Uterus (tissue), 3 donors: ENCODE measurements at regions not wholly inside any gene's neighbourhood (a gene's known extent, or its start where the extent isn't known, plus 50 kb on each side); places are given as distances from the start of the nearest gene placed in this dataset.
"Not testable (repeated sequence)": the region's sequence is repeated elsewhere in the genome, so short reads cannot be mapped to it uniquely, and the experiment has no call there.

ENCODE experiments used
- DNase-seq, 2 donors: peaks; one replicate each; pipeline ENCODE4 v3.0.0-alpha.2; 2019 to 2020
- H3K27ac ChIP-seq, 2 donors: fragments of 200-600 bp; sonication (generic); 1 replicate in 1 of 2; 2 replicates in 1 of 2; pipeline ENCODE4 v1.5.1; 2016 to 2018
- H3K27me3 ChIP-seq, 2 donors: fragments of 200-600 bp; sonication (generic); one replicate each; pipeline ENCODE4 v1.5.1; 2018 to 2019; ENCODE audit warnings: control low read depth in 1 of 2
- H3K36me3 ChIP-seq, 2 donors: fragments of 200-600 bp; sonication (generic); one replicate each; pipeline ENCODE4 v1.5.1; 2019; ENCODE audit warnings: control low read depth in 1 of 2
- H3K4me1 ChIP-seq, 2 donors: fragments of 200-600 bp; sonication (generic); one replicate each; pipeline ENCODE4 v1.5.1; 2018 to 2019; ENCODE audit warnings: control low read depth in 1 of 2
- H3K4me3 ChIP-seq, 2 donors: fragments of 200-600 bp; sonication (generic); 1 replicate in 1 of 2; 2 replicates in 1 of 2; pipeline ENCODE4 v1.5.1; 2018 to 2019; ENCODE audit warnings: mild to moderate bottlenecking in 1 of 2
- H3K9me3 ChIP-seq, 2 donors: fragments of 200-600 bp; sonication (generic); one replicate each; pipeline ENCODE4 v1.5.1; 2019; ENCODE audit warnings: control low read depth in 1 of 2
- POLR2A ChIP-seq, 2 donors: fragments of 450-650 bp; IDR thresholded peaks; one replicate each; pipeline ENCODE4 v1.6.1; 2016; ENCODE audit warnings: antibody characterized with exemption in 2 of 2, mild to moderate bottlenecking in 1 of 2, moderate library complexity in 1 of 2
- intact Hi-C: fragments of 100-400 bp; cut with DNase I; formaldehyde crosslinking; loops from one replicate; pipeline ENCODE4 v1.15.1; 2023; ENCODE audit warnings: low total_unique reads
- TF ChIP-seq, protein P1 (sequence below), 4 experiments: fragments of 200-600 bp in 2 of 4; fragments of 450-650 bp in 2 of 4; sonication (generic) in 2 of 4; IDR thresholded peaks; one replicate each; pipeline ENCODE4 v1.5.1; 2016 to 2019; ENCODE audit warnings: antibody characterized with exemption in 4 of 4, mild to moderate bottlenecking in 2 of 4, moderate library complexity in 1 of 4
- donor health status: DM: yes; HTN: yes; CAD: no.

DNA sequence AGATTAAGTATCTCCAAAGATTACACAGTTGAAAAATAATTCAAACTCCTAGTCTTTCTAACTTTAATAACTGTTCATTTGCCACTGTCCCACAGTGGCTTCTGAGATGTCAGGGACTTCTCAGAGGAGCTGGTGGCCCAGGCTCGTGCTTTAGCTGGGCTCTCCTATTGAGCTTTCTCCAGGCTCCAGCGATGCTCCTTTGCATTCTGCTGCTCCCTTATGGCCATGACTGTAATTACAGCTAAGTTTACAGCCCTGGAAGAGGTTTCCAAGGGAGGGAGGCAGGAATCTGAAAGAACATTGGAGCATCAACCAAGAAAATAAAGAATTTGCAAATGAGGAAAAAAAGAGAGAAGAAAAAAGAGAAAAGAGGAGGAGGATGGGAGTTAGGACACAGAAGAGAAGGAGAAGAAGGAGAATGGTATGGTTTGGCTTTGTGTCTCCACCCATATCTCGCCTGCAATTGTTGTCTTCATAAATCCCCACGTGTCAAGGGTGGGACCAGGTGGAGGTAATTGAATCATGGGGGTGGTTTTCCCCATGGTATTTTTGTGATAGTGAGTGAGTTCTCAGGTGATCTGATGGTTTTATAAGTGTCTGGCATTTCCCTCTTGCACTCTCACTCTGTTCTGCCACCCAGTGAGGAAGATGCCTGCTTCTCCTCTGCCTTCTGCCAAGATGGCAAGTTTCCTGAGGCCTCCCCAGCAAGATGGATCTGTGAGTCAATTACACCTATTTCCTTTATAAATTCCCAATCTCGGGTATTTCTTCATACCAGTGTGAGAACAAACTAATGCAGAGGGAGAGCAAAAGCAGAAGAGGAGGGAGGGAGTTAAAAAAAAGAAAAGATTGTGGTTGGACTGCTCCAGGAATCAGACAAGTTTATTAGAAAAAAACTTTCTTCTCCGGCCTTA is 857.0 kb downstream of the KCNA4 start:
- H3K9me3 ChIP-seq: no peaks in the 10 kb centered on the region
- H3K4me3 ChIP-seq: no peak overlapping the region
- no peak overlapping the region for H3K27ac ChIP-seq
- intact Hi-C loops: no loop called here
- no peaks in the 10 kb centered on the region for H3K27me3 ChIP-seq
- TF ChIP-seq POLR2A (IDR thresholded peaks at IDR 0.05): no peak
- TF ChIP-seq, protein P1, sequence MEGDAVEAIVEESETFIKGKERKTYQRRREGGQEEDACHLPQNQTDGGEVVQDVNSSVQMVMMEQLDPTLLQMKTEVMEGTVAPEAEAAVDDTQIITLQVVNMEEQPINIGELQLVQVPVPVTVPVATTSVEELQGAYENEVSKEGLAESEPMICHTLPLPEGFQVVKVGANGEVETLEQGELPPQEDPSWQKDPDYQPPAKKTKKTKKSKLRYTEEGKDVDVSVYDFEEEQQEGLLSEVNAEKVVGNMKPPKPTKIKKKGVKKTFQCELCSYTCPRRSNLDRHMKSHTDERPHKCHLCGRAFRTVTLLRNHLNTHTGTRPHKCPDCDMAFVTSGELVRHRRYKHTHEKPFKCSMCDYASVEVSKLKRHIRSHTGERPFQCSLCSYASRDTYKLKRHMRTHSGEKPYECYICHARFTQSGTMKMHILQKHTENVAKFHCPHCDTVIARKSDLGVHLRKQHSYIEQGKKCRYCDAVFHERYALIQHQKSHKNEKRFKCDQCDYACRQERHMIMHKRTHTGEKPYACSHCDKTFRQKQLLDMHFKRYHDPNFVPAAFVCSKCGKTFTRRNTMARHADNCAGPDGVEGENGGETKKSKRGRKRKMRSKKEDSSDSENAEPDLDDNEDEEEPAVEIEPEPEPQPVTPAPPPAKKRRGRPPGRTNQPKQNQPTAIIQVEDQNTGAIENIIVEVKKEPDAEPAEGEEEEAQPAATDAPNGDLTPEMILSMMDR (IDR thresholded peaks at IDR 0.05): peak; percentile 12 to 29 (median 22)
- no peak for DNase-seq
- H3K4me1 ChIP-seq: no peaks in the 10 kb centered on the region
- H3K36me3 ChIP-seq: no peaks in the 10 kb centered on the region

GRCh38 chr11:29153078-29153477 is 863.8 kb downstream of the KCNA4 start:
- DNase-seq: no peak
- Histone ChIP-seq H3K4me3 (no peak overlapping the region), H3K36me3 (no peaks in the 10 kb centered on the region), H3K27me3 (no peaks in the 10 kb centered on the region), H3K9me3 (peaks cover 0 to 5% of the 10 kb centered on the region in 2 donors), H3K4me1 (no peaks in the 10 kb centered on the region), H3K27ac (no peak overlapping the region)
- intact Hi-C loops: no loop called here
- TF ChIP-seq, protein P1 (IDR thresholded peaks at IDR 0.05): no peak
- TF ChIP-seq POLR2A (IDR thresholded peaks at IDR 0.05): no peak

DNA sequence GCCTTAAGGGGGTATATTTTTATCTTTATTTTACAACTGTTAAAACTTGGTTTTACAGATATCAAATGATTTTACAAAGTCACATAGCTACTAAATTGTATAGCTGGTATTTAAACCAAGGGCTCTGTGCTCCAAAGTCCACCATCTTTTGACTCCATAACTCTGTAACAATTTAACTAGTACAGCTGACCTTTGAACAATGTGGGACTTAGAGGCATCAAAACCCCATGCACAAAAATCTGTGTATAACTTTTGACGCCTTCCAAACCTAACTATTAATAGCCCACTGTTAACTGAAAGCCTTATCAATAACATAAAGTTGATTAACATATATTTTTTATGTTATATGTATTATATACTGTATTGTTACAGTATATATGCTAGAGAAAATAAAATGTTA is 874.3 kb downstream of the KCNA4 start:
- H3K4me1 ChIP-seq, intact Hi-C loops, DNase-seq, H3K4me3 ChIP-seq, H3K9me3 ChIP-seq, H3K27me3 ChIP-seq, H3K36me3 ChIP-seq, H3K27ac ChIP-seq: not testable (repeated sequence)

DNA sequence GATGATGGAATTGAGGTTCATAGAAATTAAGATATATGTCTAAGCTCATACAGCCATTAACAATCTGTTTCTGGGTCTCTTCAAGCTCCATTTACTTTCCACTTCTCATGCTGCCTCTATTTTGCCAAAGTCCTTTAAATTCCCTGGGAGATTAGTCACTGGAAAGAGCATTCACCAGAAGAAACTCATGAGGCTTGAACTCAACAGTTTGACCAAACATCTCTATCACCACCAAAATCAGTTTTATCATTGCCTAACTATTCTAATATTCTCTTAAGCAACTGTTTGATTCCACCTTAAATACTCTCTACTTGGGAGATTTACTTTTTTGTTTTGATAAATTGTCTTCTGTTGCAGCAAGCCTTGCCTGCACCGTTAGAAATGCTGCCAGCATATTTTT is 881.3 kb downstream of the KCNA4 start:
- TF ChIP-seq, protein P1 (IDR thresholded peaks at IDR 0.05): no peak
- TF ChIP-seq POLR2A (IDR thresholded peaks at IDR 0.05): no peak
- no peak overlapping the region for H3K4me3 ChIP-seq
- no peaks in the 10 kb centered on the region for H3K9me3 ChIP-seq
- no peak overlapping the region for H3K27ac ChIP-seq
- intact Hi-C loops: no loop called here
- no peaks in the 10 kb centered on the region for H3K27me3 ChIP-seq
- no peaks in the 10 kb centered on the region for H3K4me1 ChIP-seq
- no peak for DNase-seq
- no peaks in the 10 kb centered on the region for H3K36me3 ChIP-seq

DNA sequence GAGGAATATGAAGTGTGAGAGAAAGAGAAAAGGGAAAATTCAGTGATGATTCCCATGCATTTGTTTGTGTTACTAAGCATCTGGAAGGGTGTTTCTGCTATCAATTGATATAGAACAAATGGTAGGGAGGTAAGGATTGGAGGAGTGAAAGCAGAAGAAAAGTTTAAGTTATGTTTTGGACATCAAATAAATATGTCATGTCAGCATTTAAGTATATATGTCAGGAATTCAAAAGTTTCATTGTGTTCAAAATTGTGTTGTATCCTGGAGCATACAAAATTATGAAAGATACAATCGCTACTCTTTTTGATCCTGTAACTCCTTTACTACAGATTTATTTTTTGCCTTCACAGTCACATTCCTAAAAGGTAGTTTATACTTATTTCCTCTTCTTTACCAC is 885.8 kb downstream of the KCNA4 start:
- Histone ChIP-seq H3K9me3 (no peaks in the 10 kb centered on the region), H3K27ac (no peak overlapping the region), H3K27me3 (no peaks in the 10 kb centered on the region), H3K36me3 (no peaks in the 10 kb centered on the region), H3K4me1 (no peaks in the 10 kb centered on the region), H3K4me3 (no peak overlapping the region)
- intact Hi-C loops: no loop called here
- TF ChIP-seq, protein P1 (IDR thresholded peaks at IDR 0.05): no peak
- TF ChIP-seq POLR2A (IDR thresholded peaks at IDR 0.05): no peak
- DNase-seq: no peak
